Neural cell (in vitro differentiated cells): ENCODE measurements at regions not wholly inside any gene's neighbourhood (a gene's known extent, or its start where the extent isn't known, plus 50 kb on each side); places are given as distances from the start of the nearest gene placed in this dataset.

ENCODE experiments used
- H2AFZ ChIP-seq: fragments of 200-600, 300-800 bp; sonication (generic), shearing (Covaris generic); 2 replicates; pipeline ENCODE4 v1.6.0; 2014; ENCODE audit warnings: low read depth, mild to moderate bottlenecking, antibody characterized with exemption, low read length, moderate library complexity
- H3F3A ChIP-seq: fragments of 200-600 bp; shearing (Covaris generic); 2 replicates; pipeline ENCODE4 v1.6.1; 2016; ENCODE audit warnings: mild to moderate bottlenecking, moderate library complexity, mixed read lengths, antibody characterized with exemption, low read length; ENCODE audit not compliant: insufficient read depth, poor library complexity, severe bottlenecking
- H3K27ac ChIP-seq: fragments of 200-600, 300-800 bp; sonication (generic), shearing (Covaris generic); 2 replicates; pipeline ENCODE4 v1.5.1; 2014; ENCODE audit warnings: mild to moderate bottlenecking, low read length, moderate library complexity
- H3K27me3 ChIP-seq: fragments of 300-800, 200-600 bp; sonication (generic), shearing (Covaris generic); 2 replicates; pipeline ENCODE4 v1.6.0; 2014; ENCODE audit warnings: mild to moderate bottlenecking, low read depth, low read length, moderate library complexity; ENCODE audit not compliant: insufficient read depth
- H3K36me3 ChIP-seq: fragments of 300-800, 200-600 bp; sonication (generic), shearing (Covaris generic); 2 replicates; pipeline ENCODE4 v1.5.1; 2014; ENCODE audit warnings: mild to moderate bottlenecking, antibody characterized with exemption, low read length, moderate library complexity; ENCODE audit not compliant: insufficient read depth
- H3K4me2 ChIP-seq: fragments of 300-800, 200-600 bp; sonication (generic), shearing (Covaris generic); 2 replicates; pipeline ENCODE4 v1.6.0; 2014; ENCODE audit warnings: mild to moderate bottlenecking, low read length
- H3K4me3 ChIP-seq: fragments of 300-800, 200-600 bp; sonication (generic), shearing (Covaris generic); 2 replicates; pipeline ENCODE4 v1.5.1; 2014; ENCODE audit warnings: mild to moderate bottlenecking, low read length, moderate library complexity
- H3K79me2 ChIP-seq: fragments of 200-600 bp; shearing (Covaris generic); replicated peaks from 2 replicates; pipeline ENCODE4 v1.6.0; 2014; ENCODE audit warnings: mild to moderate bottlenecking, low read length, moderate library complexity; ENCODE audit not compliant: insufficient read depth
- H3K9ac ChIP-seq: fragments of 300-800, 200-600 bp; sonication (generic), shearing (Covaris generic); 2 replicates; pipeline ENCODE4 v1.6.1; 2016; ENCODE audit warnings: mild to moderate bottlenecking, low read length, mixed read lengths
- H3K9me2 ChIP-seq: fragments of 200-600 bp; shearing (Covaris generic); 2 replicates; pipeline ENCODE4 v1.6.1; 2016; ENCODE audit warnings: mild to moderate bottlenecking, low read length, mixed read lengths; ENCODE audit not compliant: insufficient read depth
- H3K9me3 ChIP-seq: fragments of 200-600, 300-800 bp; sonication (generic), shearing (Covaris generic); 2 replicates; pipeline ENCODE4 v1.6.1; 2016; ENCODE audit warnings: mild to moderate bottlenecking, mixed run types, low read length, moderate library complexity, mixed read lengths
- H4K20me1 ChIP-seq: fragments of 200-600 bp; shearing (Covaris generic); 2 replicates; pipeline ENCODE4 v1.6.1; 2016; ENCODE audit warnings: mild to moderate bottlenecking, mixed run types; ENCODE audit not compliant: insufficient read depth
- EP300 ChIP-seq: fragments of 450-650 bp; conservative IDR thresholded peaks from 2 replicates; pipeline ENCODE4 v1.6.1; 2014; ENCODE audit warnings: antibody characterized with exemption, mild to moderate bottlenecking, moderate library complexity; ENCODE audit not compliant: poor library complexity, severe bottlenecking
- EZH2 ChIP-seq: fragments of 200-600, 300-800 bp; shearing (Covaris generic), sonication (generic); IDR thresholded peaks from 2 replicates; pipeline ENCODE4 v1.6.1; 2014; ENCODE audit warnings: antibody characterized with exemption, low read length, borderline replicate concordance, mild to moderate bottlenecking; ENCODE audit not compliant: insufficient read depth, poor library complexity, severe bottlenecking
- MXI1 ChIP-seq: fragments of 450-650 bp; conservative IDR thresholded peaks from 2 replicates; pipeline ENCODE4 v1.6.1; 2014; ENCODE audit warnings: antibody characterized with exemption, mild to moderate bottlenecking; ENCODE audit not compliant: poor library complexity, severe bottlenecking
- POLR2AphosphoS5 ChIP-seq: IDR thresholded peaks from 2 replicates; pipeline ENCODE4 v1.6.1; 2012
- RAD21 ChIP-seq: fragments of 450-650 bp; conservative IDR thresholded peaks from 2 replicates; pipeline ENCODE4 v1.6.1; 2014; ENCODE audit warnings: antibody characterized with exemption, mild to moderate bottlenecking, moderate library complexity
- SMC3 ChIP-seq: fragments of 450-650 bp; conservative IDR thresholded peaks from 2 replicates; pipeline ENCODE4 v1.6.1; 2014; ENCODE audit warnings: antibody characterized with exemption, mild to moderate bottlenecking, moderate library complexity; ENCODE audit not compliant: poor library complexity
- TAF1 ChIP-seq: IDR thresholded peaks from 2 replicates; pipeline ENCODE4 v1.6.1; 2012; ENCODE audit warnings: low read depth
- TF ChIP-seq, protein P1 (sequence below): IDR thresholded peaks from 2 replicates; pipeline ENCODE4 v1.6.1; 2012; ENCODE audit warnings: borderline replicate concordance
- TF ChIP-seq, protein P2 (sequence below): fragments of 450-650 bp; IDR thresholded peaks from 2 replicates; pipeline ENCODE4 v1.5.1; 2014; ENCODE audit warnings: antibody characterized with exemption, mild to moderate bottlenecking, moderate library complexity; ENCODE audit not compliant: poor library complexity, severe bottlenecking

DNA sequence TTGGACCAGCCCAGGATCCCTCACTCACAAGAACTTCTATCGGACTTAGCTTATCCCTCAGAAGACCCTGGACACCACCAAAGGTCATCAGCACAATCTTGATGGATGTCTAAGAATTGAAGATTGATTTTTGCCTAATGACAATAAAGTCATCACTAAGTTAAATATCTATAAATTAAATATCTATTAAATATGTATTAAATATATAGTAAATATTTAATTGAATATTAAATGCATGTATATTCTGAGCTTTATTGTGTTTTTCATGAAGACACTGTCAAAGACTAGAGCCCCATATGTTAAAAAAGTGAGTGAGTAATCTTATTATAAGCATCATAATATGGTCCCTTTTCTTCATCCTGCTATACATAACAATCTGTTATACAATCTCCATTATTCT, 751.1 kb downstream of the KCNJ2 start:
- Histone ChIP-seq H3F3A (no peaks in the 10 kb centered on the region), H3K79me2 (no peaks in the 10 kb centered on the region), H3K4me3 (no peak overlapping the region), H3K9me2 (no peaks in the 10 kb centered on the region), H3K4me2 (no peak overlapping the region), H4K20me1 (no peaks in the 10 kb centered on the region), H2AFZ (no peak overlapping the region), H3K27me3 (no peaks in the 10 kb centered on the region), H3K9ac (no peak overlapping the region), H3K9me3 (peaks cover 8% of the 10 kb centered on the region), H3K36me3 (no peaks in the 10 kb centered on the region), H3K27ac (no peak overlapping the region)
- TF ChIP-seq, protein P1, sequence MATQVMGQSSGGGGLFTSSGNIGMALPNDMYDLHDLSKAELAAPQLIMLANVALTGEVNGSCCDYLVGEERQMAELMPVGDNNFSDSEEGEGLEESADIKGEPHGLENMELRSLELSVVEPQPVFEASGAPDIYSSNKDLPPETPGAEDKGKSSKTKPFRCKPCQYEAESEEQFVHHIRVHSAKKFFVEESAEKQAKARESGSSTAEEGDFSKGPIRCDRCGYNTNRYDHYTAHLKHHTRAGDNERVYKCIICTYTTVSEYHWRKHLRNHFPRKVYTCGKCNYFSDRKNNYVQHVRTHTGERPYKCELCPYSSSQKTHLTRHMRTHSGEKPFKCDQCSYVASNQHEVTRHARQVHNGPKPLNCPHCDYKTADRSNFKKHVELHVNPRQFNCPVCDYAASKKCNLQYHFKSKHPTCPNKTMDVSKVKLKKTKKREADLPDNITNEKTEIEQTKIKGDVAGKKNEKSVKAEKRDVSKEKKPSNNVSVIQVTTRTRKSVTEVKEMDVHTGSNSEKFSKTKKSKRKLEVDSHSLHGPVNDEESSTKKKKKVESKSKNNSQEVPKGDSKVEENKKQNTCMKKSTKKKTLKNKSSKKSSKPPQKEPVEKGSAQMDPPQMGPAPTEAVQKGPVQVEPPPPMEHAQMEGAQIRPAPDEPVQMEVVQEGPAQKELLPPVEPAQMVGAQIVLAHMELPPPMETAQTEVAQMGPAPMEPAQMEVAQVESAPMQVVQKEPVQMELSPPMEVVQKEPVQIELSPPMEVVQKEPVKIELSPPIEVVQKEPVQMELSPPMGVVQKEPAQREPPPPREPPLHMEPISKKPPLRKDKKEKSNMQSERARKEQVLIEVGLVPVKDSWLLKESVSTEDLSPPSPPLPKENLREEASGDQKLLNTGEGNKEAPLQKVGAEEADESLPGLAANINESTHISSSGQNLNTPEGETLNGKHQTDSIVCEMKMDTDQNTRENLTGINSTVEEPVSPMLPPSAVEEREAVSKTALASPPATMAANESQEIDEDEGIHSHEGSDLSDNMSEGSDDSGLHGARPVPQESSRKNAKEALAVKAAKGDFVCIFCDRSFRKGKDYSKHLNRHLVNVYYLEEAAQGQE, result no peak
- TF ChIP-seq RAD21, result no peak
- no peak for TF ChIP-seq POLR2AphosphoS5
- no peak for TF ChIP-seq EP300
- TF ChIP-seq EZH2, result no peak
- TF ChIP-seq, protein P2, sequence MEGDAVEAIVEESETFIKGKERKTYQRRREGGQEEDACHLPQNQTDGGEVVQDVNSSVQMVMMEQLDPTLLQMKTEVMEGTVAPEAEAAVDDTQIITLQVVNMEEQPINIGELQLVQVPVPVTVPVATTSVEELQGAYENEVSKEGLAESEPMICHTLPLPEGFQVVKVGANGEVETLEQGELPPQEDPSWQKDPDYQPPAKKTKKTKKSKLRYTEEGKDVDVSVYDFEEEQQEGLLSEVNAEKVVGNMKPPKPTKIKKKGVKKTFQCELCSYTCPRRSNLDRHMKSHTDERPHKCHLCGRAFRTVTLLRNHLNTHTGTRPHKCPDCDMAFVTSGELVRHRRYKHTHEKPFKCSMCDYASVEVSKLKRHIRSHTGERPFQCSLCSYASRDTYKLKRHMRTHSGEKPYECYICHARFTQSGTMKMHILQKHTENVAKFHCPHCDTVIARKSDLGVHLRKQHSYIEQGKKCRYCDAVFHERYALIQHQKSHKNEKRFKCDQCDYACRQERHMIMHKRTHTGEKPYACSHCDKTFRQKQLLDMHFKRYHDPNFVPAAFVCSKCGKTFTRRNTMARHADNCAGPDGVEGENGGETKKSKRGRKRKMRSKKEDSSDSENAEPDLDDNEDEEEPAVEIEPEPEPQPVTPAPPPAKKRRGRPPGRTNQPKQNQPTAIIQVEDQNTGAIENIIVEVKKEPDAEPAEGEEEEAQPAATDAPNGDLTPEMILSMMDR, result no peak

DNA sequence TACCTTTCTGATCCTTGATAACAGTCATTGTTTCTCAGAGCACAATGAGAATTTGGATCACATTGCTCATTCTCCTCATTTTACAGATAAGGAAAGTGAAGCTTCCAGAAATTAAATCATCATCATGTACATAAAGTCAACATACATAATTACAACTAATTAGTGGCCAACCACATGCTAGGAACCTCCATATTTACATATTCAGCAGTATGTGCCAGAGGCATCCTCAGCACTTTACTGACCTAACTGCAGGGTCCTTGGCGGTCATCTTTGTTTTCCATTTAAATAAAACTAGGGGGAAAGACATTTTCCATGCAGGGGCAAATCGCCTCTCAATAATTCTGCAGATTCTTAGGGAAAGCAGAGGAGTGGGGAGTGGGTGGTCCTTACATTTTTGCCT, 752.9 kb downstream of the KCNJ2 start:
- no peaks in the 10 kb centered on the region for H3K9me2 ChIP-seq
- no peaks in the 10 kb centered on the region for H3K27me3 ChIP-seq
- no peak overlapping the region for H3K4me2 ChIP-seq
- no peak overlapping the region for H3K4me3 ChIP-seq
- H3K9ac ChIP-seq, result no peak overlapping the region
- H3F3A ChIP-seq, result no peaks in the 10 kb centered on the region
- TF ChIP-seq RAD21 (no peak), POLR2AphosphoS5 (no peak), TAF1 (no peak), EZH2 (no peak), MXI1 (no peak), EP300 (no peak), SMC3 (no peak)
- TF ChIP-seq, protein P2, result no peak
- TF ChIP-seq, protein P1, result no peak
- no peak overlapping the region for H3K27ac ChIP-seq
- H2AFZ ChIP-seq, result no peak overlapping the region
- peaks cover 4% of the 10 kb centered on the region for H3K9me3 ChIP-seq
- no peaks in the 10 kb centered on the region for H3K79me2 ChIP-seq
- H3K36me3 ChIP-seq, result no peaks in the 10 kb centered on the region
- H4K20me1 ChIP-seq, result no peaks in the 10 kb centered on the region
